PC-3 (cell line): ENCODE measurements at regions not wholly inside any gene's neighbourhood (a gene's known extent, or its start where the extent isn't known, plus 50 kb on each side); places are given as distances from the start of the nearest gene placed in this dataset.

Source experiments
- CTCF ChIP-seq: fragments of 300-600 bp; sonication (generic); conservative IDR thresholded peaks from 2 replicates; pipeline ENCODE4 v1.5.1; 2017; ENCODE audit warnings: antibody characterized with exemption, low read depth, mild to moderate bottlenecking, low read length
- EZH2 ChIP-seq: fragments of 300-600 bp; sonication (generic); IDR thresholded peaks from one replicate; pipeline ENCODE4 v1.6.1; 2017; ENCODE audit warnings: antibody characterized with exemption, mild to moderate bottlenecking, low read length; ENCODE audit not compliant: unreplicated experiment
- EZH2phosphoT487 ChIP-seq: fragments of 300-600 bp; sonication (generic); IDR thresholded peaks from 2 replicates; pipeline ENCODE4 v1.6.1; 2018; ENCODE audit warnings: mild to moderate bottlenecking, antibody characterized with exemption, low read length, borderline replicate concordance

- TF ChIP-seq EZH2phosphoT487 (no peak), CTCF (no peak), EZH2 (no peak)
Measured at GRCh38 chr2:39607538-39608262, 58.0 kb upstream of the TMEM178A start.
